Loucy (cell line): ENCODE measurements at regions not wholly inside any gene's neighbourhood (a gene's known extent, or its start where the extent isn't known, plus 50 kb on each side); places are given as distances from the start of the nearest gene placed in this dataset.

Source experiments
- H2AFZ ChIP-seq: fragments of 200-600 bp; sonication (generic); 2 replicates; pipeline ENCODE4 v1.6.0; 2016; ENCODE audit warnings: antibody characterized with exemption, mild to moderate bottlenecking, low read length, moderate library complexity
- H3F3A ChIP-seq: fragments of 200-600 bp; 2 replicates; pipeline ENCODE4 v1.6.0; 2016; ENCODE audit warnings: antibody characterized with exemption, low read depth, mild to moderate bottlenecking
- H3K27me3 ChIP-seq: fragments of 200-600 bp; sonication (generic); 2 replicates; pipeline ENCODE4 v1.6.1; 2014; ENCODE audit warnings: low read length, mild to moderate bottlenecking; ENCODE audit not compliant: insufficient read depth, poor library complexity, severe bottlenecking
- H3K36me3 ChIP-seq: fragments of 200-600 bp; sonication (generic); 2 replicates; pipeline ENCODE4 v1.6.1; 2016; ENCODE audit warnings: low read length; ENCODE audit not compliant: insufficient read depth
- H3K4me1 ChIP-seq: fragments of 200-600 bp; sonication (generic); 2 replicates; pipeline ENCODE4 v1.5.1; 2014; ENCODE audit warnings: low read length, mild to moderate bottlenecking; ENCODE audit not compliant: insufficient read depth, poor library complexity, severe bottlenecking
- H3K4me2 ChIP-seq: fragments of 200-600 bp; sonication (generic); 2 replicates; pipeline ENCODE4 v1.6.0; 2014; ENCODE audit warnings: antibody characterized with exemption, low read length, low read depth, mild to moderate bottlenecking; ENCODE audit not compliant: poor library complexity, severe bottlenecking
- H3K4me3 ChIP-seq: fragments of 200-600 bp; sonication (generic); 2 replicates; pipeline ENCODE4 v1.5.1; 2014; ENCODE audit warnings: low read length, mild to moderate bottlenecking, mixed read lengths; ENCODE audit not compliant: poor library complexity, severe bottlenecking
- H3K79me2 ChIP-seq: fragments of 200-600 bp; sonication (generic); 2 replicates; pipeline ENCODE4 v1.6.1; 2014; ENCODE audit warnings: low read length; ENCODE audit not compliant: insufficient read depth
- H3K9ac ChIP-seq: fragments of 200-600 bp; sonication (generic); 2 replicates; pipeline ENCODE4 v1.6.0; 2014; ENCODE audit warnings: mild to moderate bottlenecking, low read depth, low read length, moderate library complexity; ENCODE audit not compliant: poor library complexity, severe bottlenecking
- H3K9me2 ChIP-seq: fragments of 200-600 bp; sonication (generic); replicated peaks from 2 replicates; pipeline ENCODE4 v1.6.1; 2016; ENCODE audit warnings: low read depth, low read length, mixed read lengths
- H3K9me3 ChIP-seq: fragments of 200-600 bp; sonication (generic); 2 replicates; pipeline ENCODE4 v1.6.1; 2014; ENCODE audit warnings: mild to moderate bottlenecking, antibody characterized with exemption, low read length, low read depth; ENCODE audit not compliant: insufficient read depth
- H4K20me1 ChIP-seq: fragments of 200-600 bp; sonication (generic); 2 replicates; pipeline ENCODE4 v1.6.0; 2014; ENCODE audit warnings: antibody characterized with exemption, low read length, mild to moderate bottlenecking; ENCODE audit not compliant: insufficient read depth, poor library complexity, severe bottlenecking
- CTCF ChIP-seq: fragments of 200-600 bp; sonication (generic); conservative IDR thresholded peaks from 2 replicates; pipeline ENCODE4 v1.5.1; 2014; ENCODE audit warnings: mild to moderate bottlenecking, antibody characterized with exemption, low read length
- EZH2phosphoT487 ChIP-seq: fragments of 200-600 bp; IDR thresholded peaks from 2 replicates; pipeline ENCODE4 v1.6.1; 2018; ENCODE audit warnings: antibody characterized with exemption, mild to moderate bottlenecking, moderate library complexity, borderline replicate concordance

- Histone ChIP-seq H3K36me3 (no peaks in the 10 kb centered on the region), H3F3A (no peaks in the 10 kb centered on the region), H3K4me2 (no peak overlapping the region), H3K9me3 (no peaks in the 10 kb centered on the region), H3K9ac (no peak overlapping the region), H3K4me1 (no peaks in the 10 kb centered on the region), H3K79me2 (no peaks in the 10 kb centered on the region), H2AFZ (no peak overlapping the region), H3K27me3 (no peaks in the 10 kb centered on the region), H3K4me3 (no peak overlapping the region), H4K20me1 (no peaks in the 10 kb centered on the region), H3K9me2 (no peaks in the 10 kb centered on the region)
- no peak for TF ChIP-seq CTCF
- no peak for TF ChIP-seq EZH2phosphoT487
These were observed 995.1 kb upstream of the INTU start for GRCh38 chr4:126637706-126638105.

GRCh38 chr4:126647320-126647719, 985.4 kb upstream of the INTU start:
- no peaks in the 10 kb centered on the region for H3K9me3 ChIP-seq
- no peaks in the 10 kb centered on the region for H3K79me2 ChIP-seq
- H4K20me1 ChIP-seq = no peaks in the 10 kb centered on the region
- H3K9me2 ChIP-seq = no peaks in the 10 kb centered on the region
- H3F3A ChIP-seq = no peaks in the 10 kb centered on the region
- H3K27me3 ChIP-seq = no peaks in the 10 kb centered on the region
- H3K36me3 ChIP-seq = no peaks in the 10 kb centered on the region
- TF ChIP-seq CTCF (no peak), EZH2phosphoT487 (no peak)
- H3K9ac ChIP-seq = no peak overlapping the region
- no peak overlapping the region for H3K4me3 ChIP-seq
- H2AFZ ChIP-seq = no peak overlapping the region
- H3K4me1 ChIP-seq = no peaks in the 10 kb centered on the region
- H3K4me2 ChIP-seq = no peak overlapping the region

- Histone ChIP-seq H3K79me2 (no peaks in the 10 kb centered on the region), H4K20me1 (no peaks in the 10 kb centered on the region), H3K4me1 (no peaks in the 10 kb centered on the region), H3K27me3 (no peaks in the 10 kb centered on the region), H3K9me3 (no peaks in the 10 kb centered on the region), H3K36me3 (no peaks in the 10 kb centered on the region), H3K4me2 (no peak overlapping the region), H2AFZ (no peak overlapping the region), H3K9ac (no peak overlapping the region), H3K9me2 (no peaks in the 10 kb centered on the region), H3K4me3 (no peak overlapping the region), H3F3A (no peaks in the 10 kb centered on the region)
- TF ChIP-seq EZH2phosphoT487 (no peak), CTCF (no peak)
These were observed 984.9 kb upstream of the INTU start for GRCh38 chr4:126647756-126648397.
